ENCODE measurements at regions not wholly inside any gene's neighbourhood (a gene's known extent, or its start where the extent isn't known, plus 50 kb on each side); places are given as distances from the start of the nearest gene placed in this dataset.

GRCh38 chr4:163757219-163757618 lies 262.7 kb downstream of the TMA16 start:
- H3K9ac ChIP-seq: no peak overlapping the region
- no peaks in the 10 kb centered on the region for H3K9me3 ChIP-seq (ENCODE audit: low read depth)
- H3K36me3 ChIP-seq (ENCODE audit: low read depth): no peaks in the 10 kb centered on the region
- H3F3A ChIP-seq (ENCODE audit: insufficient read depth): no peaks in the 10 kb centered on the region
- TF ChIP-seq EZH2 (IDR thresholded peaks at IDR 0.05; ENCODE audit: insufficient read depth, poor library complexity, severe bottlenecking) (no peak), EZH2phosphoT487 (IDR thresholded peaks at IDR 0.05; ENCODE audit: insufficient read depth, low read depth) (no peak)
- H3K27me3 ChIP-seq (replicated peaks; ENCODE audit: insufficient read depth): no peaks in the 10 kb centered on the region
- H4K20me1 ChIP-seq (ENCODE audit: insufficient read depth): no peaks in the 10 kb centered on the region
- no peak overlapping the region for H3K4me2 ChIP-seq (ENCODE audit: unreplicated experiment)
- no peak for DNase-seq
- no peak overlapping the region for H3K4me3 ChIP-seq
- H3K79me2 ChIP-seq (ENCODE audit: insufficient read depth): no peaks in the 10 kb centered on the region
- H3K4me1 ChIP-seq (ENCODE audit: insufficient read depth): no peaks in the 10 kb centered on the region
- 27 to 55% methylated on average over 1 of the region's 1 CpG for WGBS, 2 experiments (ENCODE audit: low coverage in 1 of 2, low lambda C conversion rate in 2 of 2, missing lambda C conversion rate in 2 of 2)
- H2AFZ ChIP-seq: no peak overlapping the region
- in situ Hi-C loops (cut with MboI): no loop called here
- no peaks in the 10 kb centered on the region for H3K9me2 ChIP-seq (ENCODE audit: insufficient read depth)
- H3K27ac ChIP-seq: no peak overlapping the region

DNA sequence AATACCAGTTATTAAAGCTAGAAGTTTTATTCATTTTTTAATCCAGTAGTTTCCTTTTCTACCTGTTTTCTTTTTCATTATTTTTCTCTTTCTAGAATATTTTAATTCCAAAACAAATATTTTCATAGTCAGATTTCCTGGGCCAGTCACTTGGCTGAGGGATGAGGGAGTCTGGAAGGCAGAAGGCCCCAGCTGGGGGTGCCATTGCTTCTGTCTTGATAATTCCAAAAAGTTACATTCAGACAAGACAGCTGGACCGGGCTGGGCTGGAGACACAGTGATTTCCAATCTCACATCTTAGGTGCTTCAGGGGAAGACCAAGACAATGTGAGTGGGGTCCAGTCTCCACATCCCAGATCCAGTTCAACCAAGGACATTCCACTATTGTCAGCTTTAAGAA lies 263.5 kb downstream of the TMA16 start:
- Histone ChIP-seq H2AFZ (no peak overlapping the region), H3K9ac (no peak overlapping the region), H3F3A (ENCODE audit: insufficient read depth) (no peaks in the 10 kb centered on the region), H3K79me2 (ENCODE audit: insufficient read depth) (no peaks in the 10 kb centered on the region), H3K36me3 (ENCODE audit: low read depth) (no peaks in the 10 kb centered on the region), H3K9me2 (ENCODE audit: insufficient read depth) (no peaks in the 10 kb centered on the region), H3K9me3 (ENCODE audit: low read depth) (no peaks in the 10 kb centered on the region), H3K4me1 (ENCODE audit: insufficient read depth) (no peaks in the 10 kb centered on the region), H3K27ac (no peak overlapping the region), H4K20me1 (ENCODE audit: insufficient read depth) (no peaks in the 10 kb centered on the region), H3K4me3 (no peak overlapping the region), H3K27me3 (replicated peaks; ENCODE audit: insufficient read depth) (no peaks in the 10 kb centered on the region), H3K4me2 (ENCODE audit: unreplicated experiment) (no peak overlapping the region)
- no peak for DNase-seq
- in situ Hi-C loops (cut with MboI): no loop called here
- TF ChIP-seq EZH2phosphoT487 (IDR thresholded peaks at IDR 0.05; ENCODE audit: insufficient read depth, low read depth) (no peak), EZH2 (IDR thresholded peaks at IDR 0.05; ENCODE audit: insufficient read depth, poor library complexity, severe bottlenecking) (no peak)
- 9 to 31% methylated on average over 1 of the region's 1 CpG for WGBS, 2 experiments (ENCODE audit: low coverage in 1 of 2, low lambda C conversion rate in 2 of 2, missing lambda C conversion rate in 2 of 2)

- TF ChIP-seq EZH2 (IDR thresholded peaks at IDR 0.05; ENCODE audit: insufficient read depth, poor library complexity, severe bottlenecking): no peak
- no peak for TF ChIP-seq EZH2phosphoT487 (IDR thresholded peaks at IDR 0.05; ENCODE audit: insufficient read depth, low read depth)
- WGBS, 2 experiments (ENCODE audit: low coverage in 1 of 2, low lambda C conversion rate in 2 of 2, missing lambda C conversion rate in 2 of 2): 28 to 33% methylated on average over 1 of the region's 1 CpG
- H3K79me2 ChIP-seq (ENCODE audit: insufficient read depth): no peaks in the 10 kb centered on the region
Measured at GRCh38 chr4:163762741-163763140, 268.3 kb downstream of the TMA16 start.

GRCh38 chr4:163764569-163764968 lies 270.1 kb downstream of the TMA16 start:
- H3K9me3 ChIP-seq (ENCODE audit: low read depth): no peaks in the 10 kb centered on the region
- H4K20me1 ChIP-seq (ENCODE audit: insufficient read depth): no peaks in the 10 kb centered on the region
- H2AFZ ChIP-seq: no peak overlapping the region
- no peaks in the 10 kb centered on the region for H3K27me3 ChIP-seq (replicated peaks; ENCODE audit: insufficient read depth)
- no peaks in the 10 kb centered on the region for H3K79me2 ChIP-seq (ENCODE audit: insufficient read depth)
- H3K4me2 ChIP-seq (ENCODE audit: unreplicated experiment): no peak overlapping the region
- WGBS, 2 experiments (ENCODE audit: low coverage in 1 of 2, low lambda C conversion rate in 2 of 2, missing lambda C conversion rate in 2 of 2): 11 to 14% methylated on average over 2 of the region's 2 CpGs
- no peak for TF ChIP-seq EZH2phosphoT487 (IDR thresholded peaks at IDR 0.05; ENCODE audit: insufficient read depth, low read depth)
- no peak for TF ChIP-seq EZH2 (IDR thresholded peaks at IDR 0.05; ENCODE audit: insufficient read depth, poor library complexity, severe bottlenecking)
- H3K4me1 ChIP-seq (ENCODE audit: insufficient read depth): no peaks in the 10 kb centered on the region
- H3K27ac ChIP-seq: no peak overlapping the region
- H3K36me3 ChIP-seq (ENCODE audit: low read depth): no peaks in the 10 kb centered on the region
- DNase-seq: no peak
- no peak overlapping the region for H3K9ac ChIP-seq
- H3F3A ChIP-seq (ENCODE audit: insufficient read depth): no peaks in the 10 kb centered on the region
- H3K9me2 ChIP-seq (ENCODE audit: insufficient read depth): no peaks in the 10 kb centered on the region
- no peak overlapping the region for H3K4me3 ChIP-seq
- in situ Hi-C loops (cut with MboI): no loop called here

More at GRCh38 chr4:163762741-163763140, 268.3 kb downstream of the TMA16 start:
- no peaks in the 10 kb centered on the region for H3K9me3 ChIP-seq (ENCODE audit: low read depth)
- no peaks in the 10 kb centered on the region for H3K36me3 ChIP-seq (ENCODE audit: low read depth)
- no peaks in the 10 kb centered on the region for H3K4me1 ChIP-seq (ENCODE audit: insufficient read depth)
- in situ Hi-C loops (cut with MboI): no loop called here
- no peaks in the 10 kb centered on the region for H3F3A ChIP-seq (ENCODE audit: insufficient read depth)
- no peaks in the 10 kb centered on the region for H3K27me3 ChIP-seq (replicated peaks; ENCODE audit: insufficient read depth)
- H3K4me3 ChIP-seq: no peak overlapping the region
- H3K4me2 ChIP-seq (ENCODE audit: unreplicated experiment): no peak overlapping the region
- H3K9ac ChIP-seq: no peak overlapping the region
- no peaks in the 10 kb centered on the region for H3K9me2 ChIP-seq (ENCODE audit: insufficient read depth)
- no peak overlapping the region for H3K27ac ChIP-seq
- H2AFZ ChIP-seq: no peak overlapping the region
- no peaks in the 10 kb centered on the region for H4K20me1 ChIP-seq (ENCODE audit: insufficient read depth)
- DNase-seq: no peak

- WGBS, 2 experiments (ENCODE audit: low coverage in 1 of 2, low lambda C conversion rate in 2 of 2, missing lambda C conversion rate in 2 of 2): 21 to 25% methylated on average over 3 of the region's 3 CpGs
- Histone ChIP-seq H4K20me1 (ENCODE audit: insufficient read depth) (no peaks in the 10 kb centered on the region), H3K27me3 (replicated peaks; ENCODE audit: insufficient read depth) (no peaks in the 10 kb centered on the region), H2AFZ (no peak overlapping the region), H3K9me2 (ENCODE audit: insufficient read depth) (no peaks in the 10 kb centered on the region), H3K4me2 (ENCODE audit: unreplicated experiment) (no peak overlapping the region), H3F3A (ENCODE audit: insufficient read depth) (no peaks in the 10 kb centered on the region), H3K79me2 (ENCODE audit: insufficient read depth) (no peaks in the 10 kb centered on the region), H3K27ac (no peak overlapping the region), H3K9ac (no peak overlapping the region), H3K36me3 (ENCODE audit: low read depth) (no peaks in the 10 kb centered on the region), H3K4me3 (no peak overlapping the region), H3K9me3 (ENCODE audit: low read depth) (no peaks in the 10 kb centered on the region), H3K4me1 (ENCODE audit: insufficient read depth) (no peaks in the 10 kb centered on the region)
- in situ Hi-C loops (cut with MboI): no loop called here
- DNase-seq: no peak
- TF ChIP-seq EZH2 (IDR thresholded peaks at IDR 0.05; ENCODE audit: insufficient read depth, poor library complexity, severe bottlenecking): no peak
- no peak for TF ChIP-seq EZH2phosphoT487 (IDR thresholded peaks at IDR 0.05; ENCODE audit: insufficient read depth, low read depth)
Measured at GRCh38 chr4:163768014-163768413, 273.5 kb downstream of the TMA16 start.

Measured in GM23248 (cell line).